OCI-LY7 (cell line): ENCODE measurements at regions not wholly inside any gene's neighbourhood (a gene's known extent, or its start where the extent isn't known, plus 50 kb on each side); places are given as distances from the start of the nearest gene placed in this dataset.
"Not testable (repeated sequence)": the region's sequence is repeated elsewhere in the genome, so short reads cannot be mapped to it uniquely, and the experiment has no call there.

ENCODE experiments used
- BruUV-seq: library from RNA; stranded (reverse); fragments of 400-500 nt; replicated peaks from 2 replicates; lab custom pipeline; 2021; lab: Mats Ljungman, UMichigan
- CTCF ChIA-PET: fragments of 300-600 bp; sonication (Branson Sonifier 250); formaldehyde crosslinking; loops from one replicate; lab custom pipeline; 2022; ENCODE audit warnings: antibody characterized with exemption; ENCODE audit not compliant: unreplicated experiment; lab: Charles Lee
- POLR2A ChIA-PET: fragments of 300-600 bp; sonication (Branson Sonifier 250); formaldehyde crosslinking; loops from one replicate; lab custom pipeline; 2022; ENCODE audit warnings: antibody characterized with exemption; lab: Charles Lee
- DNase-seq: peaks from one replicate; pipeline ENCODE4 v3.0.0-alpha.2; 2015; ENCODE audit warnings: low spot score
- H2AFZ ChIP-seq: fragments of 200-600 bp; sonication (generic), shearing (Covaris generic); 2 replicates; pipeline ENCODE4 v1.6.1; 2014; ENCODE audit warnings: mild to moderate bottlenecking, antibody characterized with exemption, low read length, moderate library complexity
- H3K27ac ChIP-seq: fragments of 200-600 bp; sonication (generic); 2 replicates; pipeline ENCODE4 v1.5.1; 2014; ENCODE audit warnings: mixed run types, low read depth, mild to moderate bottlenecking, moderate library complexity, low read length, inconsistent platforms; ENCODE audit not compliant: poor library complexity, severe bottlenecking
- H3K36me3 ChIP-seq: fragments of 200-600 bp; sonication (generic); 2 replicates; pipeline ENCODE4 v1.6.1; 2014; ENCODE audit warnings: mild to moderate bottlenecking, antibody characterized with exemption, low read length, moderate library complexity, mixed read lengths; ENCODE audit not compliant: insufficient read depth
- H3K4me1 ChIP-seq: fragments of 200-600 bp; sonication (generic); 2 replicates; pipeline ENCODE4 v1.5.1; 2014; ENCODE audit warnings: mild to moderate bottlenecking, low read length; ENCODE audit not compliant: insufficient read depth, poor library complexity, severe bottlenecking
- H3K4me2 ChIP-seq: fragments of 200-600 bp; sonication (generic); 2 replicates; pipeline ENCODE4 v1.6.1; 2014; ENCODE audit warnings: mild to moderate bottlenecking, low read length
- H3K4me3 ChIP-seq: fragments of 200-600 bp; sonication (generic); 2 replicates; pipeline ENCODE4 v1.5.1; 2014; ENCODE audit warnings: mild to moderate bottlenecking, low read depth, low read length; ENCODE audit not compliant: poor library complexity, severe bottlenecking
- H3K79me2 ChIP-seq: fragments of 200-600 bp; sonication (generic); 2 replicates; pipeline ENCODE4 v1.6.1; 2016; ENCODE audit warnings: low read depth, mild to moderate bottlenecking, low read length, moderate library complexity, mixed read lengths; ENCODE audit not compliant: insufficient read depth
- H3K9me2 ChIP-seq: fragments of 200-600 bp; sonication (generic); 2 replicates; pipeline ENCODE4 v1.6.1; 2016; ENCODE audit warnings: mild to moderate bottlenecking, low read length, mixed read lengths; ENCODE audit not compliant: insufficient read depth
- H3K9me3 ChIP-seq: fragments of 200-600 bp; sonication (generic); 2 replicates; pipeline ENCODE4 v1.6.1; 2014; ENCODE audit warnings: mild to moderate bottlenecking, mixed run types, low read length, mixed read lengths
- H4K20me1 ChIP-seq: fragments of 200-600 bp; sonication (generic); 2 replicates; pipeline ENCODE4 v1.6.1; 2014; ENCODE audit warnings: mild to moderate bottlenecking, antibody characterized with exemption, low read length, moderate library complexity, mixed read lengths; ENCODE audit not compliant: insufficient read depth
- EZH2phosphoT487 ChIP-seq: fragments of 200-600 bp; sonication (generic); IDR thresholded peaks from 2 replicates; pipeline ENCODE4 v1.6.1; 2018; ENCODE audit warnings: low read depth, borderline replicate concordance, mild to moderate bottlenecking, mixed run types, antibody characterized with exemption, low read length, moderate library complexity, mixed read lengths
- intact Hi-C: fragments of 100-400 bp; cut with micrococcal nuclease; formaldehyde crosslinking; loops from one replicate; pipeline ENCODE4 v1.10.0; 2022; ENCODE audit not compliant: unreplicated experiment
- TF ChIP-seq, protein P1 (sequence below): fragments of 200-600 bp; sonication (generic); conservative IDR thresholded peaks from 2 replicates; pipeline ENCODE4 v1.5.1; 2014; ENCODE audit warnings: mild to moderate bottlenecking, antibody characterized with exemption, low read length, moderate library complexity, mixed read lengths

DNA sequence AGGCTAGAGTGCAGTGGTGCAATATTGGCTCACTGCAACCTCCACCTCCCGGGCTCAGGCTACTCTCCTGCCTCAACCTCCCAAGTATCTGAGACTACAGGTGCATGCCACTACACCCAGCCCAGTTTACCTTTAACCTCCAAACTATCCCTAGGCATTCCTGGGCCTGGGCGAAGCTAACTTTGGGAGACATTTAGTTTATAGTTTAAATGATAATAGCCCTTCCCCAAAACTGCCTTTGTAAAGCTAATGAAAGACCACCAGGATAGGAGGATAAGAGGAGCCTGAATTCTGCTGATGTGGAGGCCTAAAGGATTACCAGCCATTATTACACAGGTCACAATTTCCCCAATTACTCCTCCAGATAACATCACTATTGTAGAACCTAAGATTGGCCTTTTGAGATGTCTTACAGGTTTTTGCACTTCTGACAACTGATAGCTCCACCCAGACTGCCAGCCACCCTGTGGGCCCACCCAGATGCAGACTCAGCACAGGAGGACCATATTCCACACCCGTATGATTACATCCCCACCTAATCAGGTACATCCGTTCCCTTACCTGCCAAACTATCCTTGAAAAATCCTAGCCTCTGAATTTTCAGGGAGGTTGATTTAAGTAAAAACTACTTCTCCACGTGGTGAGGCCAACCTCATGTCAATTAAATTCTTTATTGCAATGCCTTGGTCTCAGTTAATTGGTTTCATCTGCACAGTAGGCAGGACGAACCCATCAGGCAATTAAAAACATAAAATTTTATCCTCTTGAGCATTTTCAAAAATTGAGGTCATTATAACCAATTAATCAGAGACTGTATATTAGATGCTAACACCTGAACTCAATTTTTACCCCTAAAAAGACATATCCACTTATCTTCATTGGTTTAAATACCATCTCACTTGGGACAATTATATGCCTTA is 62.3 kb upstream of the TMEM254 start:
- H3K4me3 ChIP-seq = no peak overlapping the region
- no peak for TF ChIP-seq EZH2phosphoT487
- TF ChIP-seq, protein P1, sequence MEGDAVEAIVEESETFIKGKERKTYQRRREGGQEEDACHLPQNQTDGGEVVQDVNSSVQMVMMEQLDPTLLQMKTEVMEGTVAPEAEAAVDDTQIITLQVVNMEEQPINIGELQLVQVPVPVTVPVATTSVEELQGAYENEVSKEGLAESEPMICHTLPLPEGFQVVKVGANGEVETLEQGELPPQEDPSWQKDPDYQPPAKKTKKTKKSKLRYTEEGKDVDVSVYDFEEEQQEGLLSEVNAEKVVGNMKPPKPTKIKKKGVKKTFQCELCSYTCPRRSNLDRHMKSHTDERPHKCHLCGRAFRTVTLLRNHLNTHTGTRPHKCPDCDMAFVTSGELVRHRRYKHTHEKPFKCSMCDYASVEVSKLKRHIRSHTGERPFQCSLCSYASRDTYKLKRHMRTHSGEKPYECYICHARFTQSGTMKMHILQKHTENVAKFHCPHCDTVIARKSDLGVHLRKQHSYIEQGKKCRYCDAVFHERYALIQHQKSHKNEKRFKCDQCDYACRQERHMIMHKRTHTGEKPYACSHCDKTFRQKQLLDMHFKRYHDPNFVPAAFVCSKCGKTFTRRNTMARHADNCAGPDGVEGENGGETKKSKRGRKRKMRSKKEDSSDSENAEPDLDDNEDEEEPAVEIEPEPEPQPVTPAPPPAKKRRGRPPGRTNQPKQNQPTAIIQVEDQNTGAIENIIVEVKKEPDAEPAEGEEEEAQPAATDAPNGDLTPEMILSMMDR = no peak
- intact Hi-C loops = no loop called here
- no peaks in the 10 kb centered on the region for H3K79me2 ChIP-seq
- no peak overlapping the region for H2AFZ ChIP-seq
- H3K4me2 ChIP-seq = no peak overlapping the region
- CTCF ChIA-PET = no interaction called here
- no peaks in the 10 kb centered on the region for H3K9me3 ChIP-seq
- H3K9me2 ChIP-seq = no peaks in the 10 kb centered on the region
- POLR2A ChIA-PET = no interaction called here
- no TSS peak for BruUV-seq
- H3K4me1 ChIP-seq = no peaks in the 10 kb centered on the region
- no peaks in the 10 kb centered on the region for H4K20me1 ChIP-seq
- no peaks in the 10 kb centered on the region for H3K36me3 ChIP-seq
- no peak overlapping the region for H3K27ac ChIP-seq
- DNase-seq = no peak

DNA sequence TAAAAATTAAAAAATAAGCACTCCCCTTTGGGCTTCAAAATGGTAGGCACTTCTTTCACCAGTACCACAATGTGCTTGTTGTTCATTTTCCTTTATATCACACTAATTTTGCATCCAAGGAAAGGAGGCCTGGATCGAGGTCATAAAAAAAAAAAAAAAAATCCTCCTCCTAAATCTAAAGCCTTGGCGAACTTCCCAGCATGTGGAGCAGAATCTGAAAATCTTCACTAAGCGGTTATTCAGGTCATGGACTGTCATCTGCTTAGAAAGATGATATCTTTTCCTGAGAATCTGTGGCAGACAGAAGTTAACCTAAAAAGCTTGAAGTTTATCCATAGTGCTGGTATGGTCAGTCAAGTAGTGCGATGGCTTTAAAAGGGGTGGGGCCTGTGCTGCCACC is 64.2 kb upstream of the SFTPD start:
- H3K79me2 ChIP-seq, H3K4me2 ChIP-seq, POLR2A ChIA-PET, intact Hi-C loops, H3K4me3 ChIP-seq, H2AFZ ChIP-seq, H4K20me1 ChIP-seq, H3K9me3 ChIP-seq, BruUV-seq, DNase-seq, H3K9me2 ChIP-seq, H3K36me3 ChIP-seq, H3K27ac ChIP-seq, H3K4me1 ChIP-seq, CTCF ChIA-PET: not testable (repeated sequence)

DNA sequence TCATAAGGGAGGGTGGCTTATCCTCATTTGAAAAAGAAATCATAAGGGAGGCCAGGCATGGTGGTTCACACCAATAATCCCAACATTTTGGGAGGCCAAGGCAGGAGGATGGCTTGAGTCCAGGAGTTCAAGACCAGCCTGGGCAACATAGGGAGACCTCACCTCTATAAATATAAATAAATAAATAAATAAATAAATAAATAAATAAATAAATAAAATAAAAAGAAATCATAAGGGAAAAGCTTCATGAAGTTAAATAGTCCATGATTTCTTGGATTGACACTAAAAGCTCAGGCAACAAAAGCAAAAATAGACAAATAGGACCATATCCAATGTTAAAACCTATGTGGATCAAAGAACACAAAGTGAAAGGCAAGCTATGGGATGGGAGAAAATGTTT is 62.2 kb upstream of the SFTPD start:
- H3K4me3 ChIP-seq, H2AFZ ChIP-seq, CTCF ChIA-PET, H3K79me2 ChIP-seq, H3K27ac ChIP-seq, H3K36me3 ChIP-seq, H3K4me2 ChIP-seq, intact Hi-C loops, DNase-seq, H4K20me1 ChIP-seq, BruUV-seq, H3K9me3 ChIP-seq, H3K4me1 ChIP-seq, H3K9me2 ChIP-seq: not testable (repeated sequence)
- POLR2A ChIA-PET = interaction anchor here (0.6 kb wide), 1 partner anchor 50 kb away, joined by 4 read pairs; no protein-coding TSS in a partner anchor
